ENCODE measurements at regions not wholly inside any gene's neighbourhood (a gene's known extent, or its start where the extent isn't known, plus 50 kb on each side); places are given as distances from the start of the nearest gene placed in this dataset.

DNA sequence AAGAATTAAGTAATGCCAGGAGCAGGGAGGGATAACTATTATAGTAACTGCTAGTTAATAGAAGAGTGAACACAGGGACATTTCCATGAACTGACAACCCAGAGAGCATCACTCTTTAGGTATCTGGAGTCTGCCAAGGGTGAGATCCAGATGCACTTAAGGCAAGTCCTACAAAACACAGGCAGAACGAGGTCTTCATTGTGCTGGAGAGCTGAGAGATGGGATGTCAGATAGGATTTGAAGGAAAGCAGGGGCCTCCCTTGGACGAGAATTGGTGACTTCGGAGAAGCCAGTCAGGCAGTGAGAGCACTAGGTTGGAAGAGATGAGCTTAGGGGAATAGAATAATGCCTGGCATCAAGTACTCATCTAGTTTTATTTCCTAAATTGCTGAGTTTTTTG is 684.5 kb downstream of the GATA3 start:
- no peaks in the 10 kb centered on the region for H3K9me3 Mint-ChIP-seq
- Histone ChIP-seq H3K4me1 (ENCODE audit: control insufficient read depth in 1 of 2, extremely low read depth in 1 of 2, insufficient read depth in 2 of 2, low read length in 2 of 2) (no peaks in the 10 kb centered on the region), H3K27ac (ENCODE audit: low read length) (no peak overlapping the region), H3K27me3 (replicated peaks in 1 of 2; ENCODE audit: control insufficient read depth in 2 of 2, extremely low read depth in 1 of 2, insufficient read depth in 2 of 2, low read length in 1 of 2) (no peaks in the 10 kb centered on the region), H3K4me3 (ENCODE audit: control insufficient read depth in 1 of 2, extremely low read depth in 1 of 2, low read length in 1 of 2) (no peak overlapping the region), H3K36me3 (ENCODE audit: control insufficient read depth in 2 of 2, extremely low read depth in 1 of 2, insufficient read depth in 1 of 2, low read length in 1 of 2) (no peaks in the 10 kb centered on the region), H3K9me3 (no peaks in the 10 kb centered on the region)
- H3K4me3 Mint-ChIP-seq = no peak overlapping the region
- no peak overlapping the region for H3K27ac Mint-ChIP-seq
- H3K4me1 Mint-ChIP-seq = no peaks in the 10 kb centered on the region
- no peaks in the 10 kb centered on the region for H3K36me3 Mint-ChIP-seq
- no peak for ATAC-seq (replicated peaks in 1 of 4)
- peaks cover 0 to 4% of the 10 kb centered on the region in 2 donors for H3K27me3 Mint-ChIP-seq
- ChIA-PET POLR2A (no interaction called here), CTCF (no interaction called here)
- DNase-seq = no peak
- WGBS (ENCODE audit: insufficient coverage) = 63% methylated on average over 3 of the region's 3 CpGs

DNA sequence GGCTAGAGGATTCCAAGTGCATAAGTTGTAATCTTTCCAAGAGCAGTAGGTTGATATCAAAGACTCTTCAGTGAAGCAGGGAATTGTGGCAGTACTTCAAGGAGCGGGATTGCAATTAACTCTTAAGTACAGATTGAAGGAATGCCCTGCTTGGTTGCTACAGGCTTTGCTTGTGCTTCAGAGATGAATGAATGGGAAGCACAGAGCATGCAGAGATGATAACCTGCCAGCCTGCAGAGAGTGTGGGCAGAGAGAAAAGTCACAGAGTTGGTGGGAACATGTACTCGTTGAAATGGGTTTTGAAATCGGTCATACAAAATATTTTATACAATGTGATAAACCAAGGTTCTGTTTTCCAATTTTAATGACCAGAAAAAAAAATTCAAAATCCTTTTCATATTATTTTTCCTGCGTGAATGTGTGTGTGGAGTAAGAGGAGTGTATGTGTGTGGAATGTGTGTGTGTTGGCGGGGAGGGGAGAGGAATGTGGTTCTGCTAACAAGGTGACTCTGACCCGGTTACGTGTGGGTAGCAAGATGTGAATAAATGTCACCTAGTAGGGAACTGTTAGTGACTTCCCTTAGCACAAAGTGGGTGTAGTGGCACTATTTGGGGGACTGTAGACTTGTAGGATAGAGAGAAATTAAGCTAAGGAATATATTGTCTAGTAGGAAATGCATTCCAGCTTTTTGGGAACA is 697.8 kb downstream of the GATA3 start:
- Mint-ChIP-seq H3K27me3 (peaks cover 10 to 32% of the 10 kb centered on the region in 2 donors), H3K4me3 (no peak overlapping the region), H3K27ac (no peak overlapping the region), H3K9me3 (peaks cover 0 to 8% (median 4%) of the 10 kb centered on the region in 3 donors), H3K36me3 (no peaks in the 10 kb centered on the region), H3K4me1 (no peaks in the 10 kb centered on the region)
- no peaks in the 10 kb centered on the region for H3K36me3 ChIP-seq (ENCODE audit: control insufficient read depth in 2 of 2, extremely low read depth in 1 of 2, insufficient read depth in 1 of 2, low read length in 1 of 2)
- no peaks in the 10 kb centered on the region for H3K9me3 ChIP-seq
- no peak for DNase-seq
- no peaks in the 10 kb centered on the region for H3K27me3 ChIP-seq (replicated peaks in 1 of 2; ENCODE audit: control insufficient read depth in 2 of 2, extremely low read depth in 1 of 2, insufficient read depth in 2 of 2, low read length in 1 of 2)
- no peak for ATAC-seq (replicated peaks in 1 of 4)
- CTCF ChIA-PET = no interaction called here
- WGBS (ENCODE audit: insufficient coverage) = 88% methylated on average over 4 of the region's 7 CpGs
- no peak overlapping the region for H3K4me3 ChIP-seq (ENCODE audit: control insufficient read depth in 1 of 2, extremely low read depth in 1 of 2, low read length in 1 of 2)
- no peak overlapping the region for H3K27ac ChIP-seq (ENCODE audit: low read length)
- H3K4me1 ChIP-seq (ENCODE audit: control insufficient read depth in 1 of 2, extremely low read depth in 1 of 2, insufficient read depth in 2 of 2, low read length in 2 of 2) = no peaks in the 10 kb centered on the region
- POLR2A ChIA-PET = interaction anchor here in 1 of 2 donors (0.6 to 0.7 kb wide), 3 partner anchors 78 to 1221 kb away, joined by 4 to 7 read pairs (median 4); no protein-coding TSS in a partner anchor

- peaks cover 0 to 8% (median 4%) of the 10 kb centered on the region in 3 donors for H3K9me3 Mint-ChIP-seq
- DNase-seq (no peak), ATAC-seq (replicated peaks in 1 of 4) (no peak)
- POLR2A ChIA-PET = no interaction called here
- no peaks in the 10 kb centered on the region for H3K4me1 Mint-ChIP-seq
- no peaks in the 10 kb centered on the region for H3K4me1 ChIP-seq (ENCODE audit: control insufficient read depth in 1 of 2, extremely low read depth in 1 of 2, insufficient read depth in 2 of 2, low read length in 2 of 2)
- CTCF ChIA-PET = interaction anchor here in 1 of 2 donors (0.6 kb wide), 1 partner anchor 397 kb away, joined by 3 read pairs; no protein-coding TSS in a partner anchor
- H3K4me3 ChIP-seq (ENCODE audit: control insufficient read depth in 1 of 2, extremely low read depth in 1 of 2, low read length in 1 of 2) = no peak overlapping the region
- H3K27me3 ChIP-seq (replicated peaks in 1 of 2; ENCODE audit: control insufficient read depth in 2 of 2, extremely low read depth in 1 of 2, insufficient read depth in 2 of 2, low read length in 1 of 2) = no peaks in the 10 kb centered on the region
- no peak overlapping the region for H3K27ac Mint-ChIP-seq
- 88% methylated on average over 1 of the region's 4 CpGs for WGBS (ENCODE audit: insufficient coverage)
- H3K9me3 ChIP-seq = no peaks in the 10 kb centered on the region
- H3K27me3 Mint-ChIP-seq = peaks cover 14 to 17% of the 10 kb centered on the region in 2 donors
- no peak overlapping the region for H3K27ac ChIP-seq (ENCODE audit: low read length)
- no peak overlapping the region for H3K4me3 Mint-ChIP-seq
- H3K36me3 Mint-ChIP-seq = no peaks in the 10 kb centered on the region
- no peaks in the 10 kb centered on the region for H3K36me3 ChIP-seq (ENCODE audit: control insufficient read depth in 2 of 2, extremely low read depth in 1 of 2, insufficient read depth in 1 of 2, low read length in 1 of 2)
Measured at GRCh38 chr10:8758029-8758428, 703.5 kb downstream of the GATA3 start.

DNA sequence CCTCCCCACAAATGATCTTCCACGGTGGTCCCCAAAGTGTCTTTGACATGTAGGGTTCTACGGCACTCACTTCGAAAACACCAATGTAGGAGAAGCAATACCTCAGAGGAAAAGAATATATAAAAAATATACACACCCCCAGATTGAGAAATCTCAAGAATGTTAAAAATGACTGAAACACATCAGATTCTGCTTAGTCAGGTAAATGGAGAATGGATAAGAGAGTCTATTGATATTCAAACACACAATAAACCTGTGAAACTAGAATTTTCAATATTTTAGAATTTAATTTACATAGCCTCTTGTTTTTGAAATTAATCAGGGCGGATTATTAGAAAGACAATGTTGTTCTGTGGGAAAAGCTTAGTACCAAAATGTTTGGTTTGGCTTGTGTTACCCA is 712.4 kb downstream of the GATA3 start:
- Mint-ChIP-seq H3K27me3 (peaks cover 0 to 6% of the 10 kb centered on the region in 2 donors), H3K4me3 (no peak overlapping the region), H3K4me1 (peaks cover 0 to 6% (median 0%) of the 10 kb centered on the region in 3 donors), H3K36me3 (no peaks in the 10 kb centered on the region), H3K9me3 (no peaks in the 10 kb centered on the region), H3K27ac (no peak overlapping the region)
- DNase-seq (no peak), ATAC-seq (replicated peaks in 1 of 4) (no peak)
- no peak overlapping the region for H3K27ac ChIP-seq (ENCODE audit: low read length)
- no CpG with 5 or more reads among the region's 4 CpGs for WGBS (ENCODE audit: insufficient coverage)
- CTCF ChIA-PET = no interaction called here
- H3K27me3 ChIP-seq (replicated peaks in 1 of 2; ENCODE audit: control insufficient read depth in 2 of 2, extremely low read depth in 1 of 2, insufficient read depth in 2 of 2, low read length in 1 of 2) = no peaks in the 10 kb centered on the region
- no peaks in the 10 kb centered on the region for H3K36me3 ChIP-seq (ENCODE audit: control insufficient read depth in 2 of 2, extremely low read depth in 1 of 2, insufficient read depth in 1 of 2, low read length in 1 of 2)
- H3K9me3 ChIP-seq = no peaks in the 10 kb centered on the region
- POLR2A ChIA-PET = no interaction called here
- H3K4me1 ChIP-seq (ENCODE audit: control insufficient read depth in 1 of 2, extremely low read depth in 1 of 2, insufficient read depth in 2 of 2, low read length in 2 of 2) = no peaks in the 10 kb centered on the region
- no peak overlapping the region for H3K4me3 ChIP-seq (ENCODE audit: control insufficient read depth in 1 of 2, extremely low read depth in 1 of 2, low read length in 1 of 2)

DNA sequence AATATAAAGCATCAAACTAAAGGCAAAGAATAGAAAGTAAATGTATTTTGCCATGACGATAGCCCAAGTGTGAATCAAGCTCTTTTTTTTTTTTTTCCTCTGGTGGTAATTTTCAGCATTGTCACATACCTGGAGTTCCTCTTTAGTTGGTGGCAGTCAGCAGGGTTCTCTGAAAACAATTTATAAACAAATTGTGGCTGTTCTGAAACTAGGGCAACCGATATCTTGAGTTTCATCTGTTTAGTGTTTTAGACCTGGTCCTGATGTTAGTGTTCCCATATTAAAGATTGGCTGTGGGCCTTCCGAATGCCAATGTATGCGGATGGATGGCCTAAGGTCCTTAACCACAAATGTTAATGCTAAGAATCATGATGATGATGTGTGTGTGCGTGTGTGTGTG is 713.1 kb downstream of the GATA3 start:
- DNase-seq = no peak
- Mint-ChIP-seq H3K27ac (peak overlapping the region in 1 of 2 donors; percentile 3), H3K9me3 (no peaks in the 10 kb centered on the region), H3K4me3 (no peak overlapping the region), H3K4me1 (peaks cover 0 to 6% (median 0%) of the 10 kb centered on the region in 3 donors), H3K36me3 (no peaks in the 10 kb centered on the region), H3K27me3 (peaks cover 0 to 5% of the 10 kb centered on the region in 2 donors)
- Histone ChIP-seq H3K4me3 (ENCODE audit: control insufficient read depth in 1 of 2, extremely low read depth in 1 of 2, low read length in 1 of 2) (no peak overlapping the region), H3K36me3 (ENCODE audit: control insufficient read depth in 2 of 2, extremely low read depth in 1 of 2, insufficient read depth in 1 of 2, low read length in 1 of 2) (no peaks in the 10 kb centered on the region), H3K27me3 (replicated peaks in 1 of 2; ENCODE audit: control insufficient read depth in 2 of 2, extremely low read depth in 1 of 2, insufficient read depth in 2 of 2, low read length in 1 of 2) (no peaks in the 10 kb centered on the region), H3K4me1 (ENCODE audit: control insufficient read depth in 1 of 2, extremely low read depth in 1 of 2, insufficient read depth in 2 of 2, low read length in 2 of 2) (no peaks in the 10 kb centered on the region), H3K9me3 (no peaks in the 10 kb centered on the region), H3K27ac (ENCODE audit: low read length) (no peak overlapping the region)
- WGBS (ENCODE audit: insufficient coverage) = 62% methylated on average over 5 of the region's 5 CpGs
- ATAC-seq (replicated peaks in 1 of 4) = peak in 1 of 4 experiments; percentile 31
- POLR2A ChIA-PET = no interaction called here
- CTCF ChIA-PET = interaction anchor here in 1 of 2 donors (0.7 kb wide), 2 partner anchors 9 to 11 kb away, joined by 3 to 5 read pairs; no protein-coding TSS in a partner anchor

DNA sequence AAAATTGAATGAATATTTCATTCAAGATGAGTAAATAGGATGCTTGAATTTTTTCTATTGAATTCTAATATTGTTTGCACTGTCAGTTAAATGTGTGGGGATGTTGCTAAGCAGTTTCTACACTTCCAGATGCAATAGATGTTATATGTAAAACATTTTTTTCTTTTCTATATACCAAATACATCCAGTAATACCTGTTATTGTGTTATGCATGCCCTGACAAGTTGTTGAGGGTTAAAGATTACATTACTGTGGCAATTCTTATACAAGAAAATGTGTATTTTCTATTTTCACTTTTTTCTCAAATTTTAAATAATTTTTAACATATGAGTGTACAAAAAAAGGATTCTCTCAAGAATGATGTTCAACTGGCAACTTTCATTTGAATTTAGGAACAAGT is 713.9 kb downstream of the GATA3 start:
- H3K27ac Mint-ChIP-seq = no peak overlapping the region
- no peaks in the 10 kb centered on the region for H3K36me3 ChIP-seq (ENCODE audit: control insufficient read depth in 2 of 2, extremely low read depth in 1 of 2, insufficient read depth in 1 of 2, low read length in 1 of 2)
- DNase-seq = no peak
- ATAC-seq (replicated peaks in 1 of 4) = no peak
- H3K9me3 Mint-ChIP-seq = no peaks in the 10 kb centered on the region
- no peaks in the 10 kb centered on the region for H3K36me3 Mint-ChIP-seq
- no peak overlapping the region for H3K27ac ChIP-seq (ENCODE audit: low read length)
- no peak overlapping the region for H3K4me3 ChIP-seq (ENCODE audit: control insufficient read depth in 1 of 2, extremely low read depth in 1 of 2, low read length in 1 of 2)
- H3K4me1 Mint-ChIP-seq = peaks cover 0 to 6% (median 0%) of the 10 kb centered on the region in 3 donors
- no peaks in the 10 kb centered on the region for H3K4me1 ChIP-seq (ENCODE audit: control insufficient read depth in 1 of 2, extremely low read depth in 1 of 2, insufficient read depth in 2 of 2, low read length in 2 of 2)
- CTCF ChIA-PET = interaction anchor here in 1 of 2 donors (0.7 kb wide), 2 partner anchors 10 kb away, joined by 3 to 5 read pairs; no protein-coding TSS in a partner anchor
- no peaks in the 10 kb centered on the region for H3K9me3 ChIP-seq
- POLR2A ChIA-PET = interaction anchor here in 1 of 2 donors (0.6 kb wide), 2 partner anchors 24 to 104 kb away, joined by 3 read pairs; no protein-coding TSS in a partner anchor
- H3K27me3 ChIP-seq (replicated peaks in 1 of 2; ENCODE audit: control insufficient read depth in 2 of 2, extremely low read depth in 1 of 2, insufficient read depth in 2 of 2, low read length in 1 of 2) = no peaks in the 10 kb centered on the region
- H3K4me3 Mint-ChIP-seq = no peak overlapping the region
- H3K27me3 Mint-ChIP-seq = peaks cover 0 to 2% of the 10 kb centered on the region in 2 donors
